ENCODE measurements at regions not wholly inside any gene's neighbourhood (a gene's known extent, or its start where the extent isn't known, plus 50 kb on each side); places are given as distances from the start of the nearest gene placed in this dataset.
"Not testable (repeated sequence)": the region's sequence is repeated elsewhere in the genome, so short reads cannot be mapped to it uniquely, and the experiment has no call there.

GRCh38 chr2:201946746-201947145, 86.9 kb upstream of the FZD7 start:
- not testable (repeated sequence) for DNase-seq

GRCh38 chr2:201947287-201947686, 86.4 kb upstream of the FZD7 start:
- no peak for DNase-seq

GRCh38 chr2:201949181-201949926, 84.3 kb upstream of the FZD7 start:
- DNase-seq = no peak

- no peak for DNase-seq
Measured at GRCh38 chr2:201949927-201950246, 83.8 kb upstream of the FZD7 start.

GRCh38 chr2:201950606-201951005, 83.0 kb upstream of the FZD7 start:
- no peak for DNase-seq

- DNase-seq = no peak
Measured at GRCh38 chr2:201952187-201952586, 81.5 kb upstream of the FZD7 start.

- DNase-seq = no peak
Measured at GRCh38 chr2:201953396-201953795, 80.3 kb upstream of the FZD7 start.

- DNase-seq = no peak
Measured at GRCh38 chr2:201953880-201954279, 79.8 kb upstream of the FZD7 start.

GRCh38 chr2:201955231-201955630, 78.4 kb upstream of the FZD7 start:
- no peak for DNase-seq

GRCh38 chr2:201955702-201956141, 77.9 kb upstream of the FZD7 start:
- no peak for DNase-seq

- no peak for DNase-seq
Measured at GRCh38 chr2:201956361-201956760, 77.3 kb upstream of the FZD7 start.

GRCh38 chr2:201957091-201957490, 76.6 kb upstream of the FZD7 start:
- DNase-seq = no peak

GRCh38 chr2:201959198-201959597, 74.5 kb upstream of the FZD7 start:
- no peak for DNase-seq

- DNase-seq = no peak
Measured at GRCh38 chr2:201959626-201960025, 74.0 kb upstream of the FZD7 start.

GRCh38 chr2:201960305-201960704, 73.3 kb upstream of the FZD7 start:
- no peak for DNase-seq

GRCh38 chr2:201961401-201961800, 72.3 kb upstream of the FZD7 start:
- DNase-seq = no peak

- DNase-seq = no peak
Measured at GRCh38 chr2:201962774-201963562, 70.7 kb upstream of the FZD7 start.

GRCh38 chr2:201964011-201964410, 69.6 kb upstream of the FZD7 start:
- DNase-seq = no peak

- DNase-seq = peak; percentile 36
Measured at GRCh38 chr2:201964631-201965206, 68.9 kb upstream of the FZD7 start.

- no peak for DNase-seq
Measured at GRCh38 chr2:201965550-201965949, 68.1 kb upstream of the FZD7 start.

- no peak for DNase-seq
Measured at GRCh38 chr2:201966691-201967438, 66.8 kb upstream of the FZD7 start.

- DNase-seq = no peak
Measured at GRCh38 chr2:201968050-201968449, 65.6 kb upstream of the FZD7 start.

- DNase-seq = no peak
Measured at GRCh38 chr2:201968476-201968875, 65.2 kb upstream of the FZD7 start.
